A673 (cell line): ENCODE measurements at regions not wholly inside any gene's neighbourhood (a gene's known extent, or its start where the extent isn't known, plus 50 kb on each side); places are given as distances from the start of the nearest gene placed in this dataset.

Experiments used
- BruUV-seq: library from RNA; stranded (reverse); fragments of 400-500 nt; replicated peaks from 2 replicates; lab custom pipeline; 2021; lab: Mats Ljungman, UMichigan
- CTCF ChIA-PET: fragments of 300-600 bp; sonication (Branson Sonifier 250); formaldehyde crosslinking; loops from one replicate; lab custom pipeline; 2022; ENCODE audit warnings: antibody characterized with exemption; lab: Charles Lee
- POLR2A ChIA-PET: fragments of 300-600 bp; sonication (Branson Sonifier 250); formaldehyde crosslinking; loops from one replicate; lab custom pipeline; 2022; ENCODE audit warnings: antibody characterized with exemption; ENCODE audit not compliant: low non-redundant PET; lab: Charles Lee
- DNase-seq: peaks from one replicate; pipeline ENCODE4 v3.0.0-alpha.2; 2015; ENCODE audit warnings: low spot score
- H3K27ac ChIP-seq: fragments of 200-600 bp; sonication (generic); 2 replicates; pipeline ENCODE4 v1.5.1; 2016; ENCODE audit warnings: mixed run types, low read depth, mild to moderate bottlenecking, mixed read lengths, antibody characterized with exemption, low read length; ENCODE audit not compliant: poor library complexity, severe bottlenecking
- H3K27me3 ChIP-seq: fragments of 200-600 bp; sonication (generic); replicated peaks from 2 replicates; pipeline ENCODE4 v1.6.1; 2017; ENCODE audit warnings: mixed run types, low read depth, mild to moderate bottlenecking, mixed read lengths, antibody characterized with exemption, low read length; ENCODE audit not compliant: insufficient read depth, poor library complexity
- H3K36me3 ChIP-seq: fragments of 200-600 bp; sonication (generic); 2 replicates; pipeline ENCODE4 v1.6.1; 2016; ENCODE audit warnings: mixed run types, mild to moderate bottlenecking, mixed read lengths, antibody characterized with exemption, low read length; ENCODE audit not compliant: insufficient read depth, poor library complexity, severe bottlenecking
- H3K4me1 ChIP-seq: fragments of 200-600 bp; sonication (generic); 2 replicates; pipeline ENCODE4 v1.6.1; 2017; ENCODE audit warnings: mixed run types, mild to moderate bottlenecking, mixed read lengths, antibody characterized with exemption, low read length; ENCODE audit not compliant: insufficient read depth, poor library complexity, severe bottlenecking
- H3K4me3 ChIP-seq: fragments of 200-600 bp; sonication (generic); 2 replicates; pipeline ENCODE4 v1.5.1; 2016; ENCODE audit warnings: low read depth, mixed run types, mild to moderate bottlenecking, mixed read lengths, low read length; ENCODE audit not compliant: poor library complexity, severe bottlenecking
- H3K9me3 ChIP-seq: fragments of 200-600 bp; sonication (generic); 2 replicates; pipeline ENCODE4 v1.6.1; 2016; ENCODE audit warnings: mixed run types, low read depth, mild to moderate bottlenecking, mixed read lengths, antibody characterized with exemption, low read length; ENCODE audit not compliant: poor library complexity, severe bottlenecking
- EZH2 ChIP-seq: fragments of 200-600 bp; sonication (generic); IDR thresholded peaks from 2 replicates; pipeline ENCODE4 v1.6.1; 2017; ENCODE audit warnings: borderline replicate concordance, low read depth, mild to moderate bottlenecking, mixed read lengths, antibody characterized with exemption, low read length; ENCODE audit not compliant: poor library complexity, severe bottlenecking
- intact Hi-C: fragments of 100-400 bp; cut with micrococcal nuclease; formaldehyde crosslinking; loops from one replicate; pipeline ENCODE4 v1.10.0; 2022; ENCODE audit not compliant: unreplicated experiment
- TF ChIP-seq, protein P1 (sequence below): fragments of 300-800, 200-600 bp; sonication (generic); conservative IDR thresholded peaks from 2 replicates; pipeline ENCODE4 v1.5.1; 2017; ENCODE audit warnings: low read depth, mild to moderate bottlenecking, antibody characterized with exemption, low read length, moderate library complexity, mixed read lengths

DNA sequence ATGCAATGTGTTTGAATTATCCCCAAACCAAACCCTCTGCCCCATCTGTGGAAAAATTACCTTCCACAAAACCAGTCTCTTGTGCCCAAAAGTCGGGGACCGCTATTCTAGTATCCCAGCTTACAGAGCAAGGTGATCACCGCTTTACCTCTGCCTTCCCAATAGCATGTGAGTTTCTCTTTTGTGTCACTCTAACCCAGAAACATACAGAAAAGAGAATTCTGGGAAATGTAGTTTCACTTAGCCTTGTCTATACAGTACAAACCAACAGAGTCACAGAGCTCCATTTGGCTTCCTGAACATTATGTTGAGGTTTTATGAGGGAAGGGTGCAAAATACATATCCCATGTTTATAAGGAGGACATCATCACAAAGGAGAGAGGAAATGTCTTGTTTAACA is 260.3 kb upstream of the MINDY3 start:
- POLR2A ChIA-PET = no interaction called here
- intact Hi-C loops = no loop called here
- CTCF ChIA-PET = no interaction called here
- DNase-seq = no peak
- Histone ChIP-seq H3K4me1 (no peaks in the 10 kb centered on the region), H3K27ac (no peak overlapping the region), H3K27me3 (peaks cover 46% of the 10 kb centered on the region), H3K9me3 (no peaks in the 10 kb centered on the region), H3K36me3 (no peaks in the 10 kb centered on the region), H3K4me3 (no peak overlapping the region)
- TF ChIP-seq EZH2 = no peak
- TF ChIP-seq, protein P1, sequence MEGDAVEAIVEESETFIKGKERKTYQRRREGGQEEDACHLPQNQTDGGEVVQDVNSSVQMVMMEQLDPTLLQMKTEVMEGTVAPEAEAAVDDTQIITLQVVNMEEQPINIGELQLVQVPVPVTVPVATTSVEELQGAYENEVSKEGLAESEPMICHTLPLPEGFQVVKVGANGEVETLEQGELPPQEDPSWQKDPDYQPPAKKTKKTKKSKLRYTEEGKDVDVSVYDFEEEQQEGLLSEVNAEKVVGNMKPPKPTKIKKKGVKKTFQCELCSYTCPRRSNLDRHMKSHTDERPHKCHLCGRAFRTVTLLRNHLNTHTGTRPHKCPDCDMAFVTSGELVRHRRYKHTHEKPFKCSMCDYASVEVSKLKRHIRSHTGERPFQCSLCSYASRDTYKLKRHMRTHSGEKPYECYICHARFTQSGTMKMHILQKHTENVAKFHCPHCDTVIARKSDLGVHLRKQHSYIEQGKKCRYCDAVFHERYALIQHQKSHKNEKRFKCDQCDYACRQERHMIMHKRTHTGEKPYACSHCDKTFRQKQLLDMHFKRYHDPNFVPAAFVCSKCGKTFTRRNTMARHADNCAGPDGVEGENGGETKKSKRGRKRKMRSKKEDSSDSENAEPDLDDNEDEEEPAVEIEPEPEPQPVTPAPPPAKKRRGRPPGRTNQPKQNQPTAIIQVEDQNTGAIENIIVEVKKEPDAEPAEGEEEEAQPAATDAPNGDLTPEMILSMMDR = no peak
- BruUV-seq = no TSS peak

DNA sequence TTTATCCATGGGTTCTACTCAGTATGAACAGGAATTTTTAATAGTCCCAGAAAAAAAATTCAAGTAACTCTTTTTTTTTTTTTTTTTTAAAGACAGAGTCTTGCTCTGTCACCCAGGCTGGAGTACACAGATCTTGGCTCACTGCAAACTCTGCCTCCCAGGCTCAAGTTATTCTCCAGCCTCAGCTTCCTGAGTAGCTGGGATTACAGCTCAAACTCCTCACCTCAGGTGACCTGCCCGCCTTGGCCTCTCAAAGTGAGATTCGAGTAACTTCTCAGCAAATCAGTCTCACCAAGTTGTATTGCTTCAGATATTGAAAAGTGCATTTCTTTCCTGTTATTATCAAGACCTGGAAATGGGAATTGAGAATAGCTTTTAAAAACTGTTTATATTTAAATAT is 281.2 kb upstream of the MINDY3 start:
- H3K4me3 ChIP-seq = no peak overlapping the region
- BruUV-seq = no TSS peak
- peaks cover 35% of the 10 kb centered on the region for H3K27me3 ChIP-seq
- no peak overlapping the region for H3K27ac ChIP-seq
- ChIA-PET CTCF (no interaction called here), POLR2A (no interaction called here)
- intact Hi-C loops = no loop called here
- DNase-seq = no peak
- H3K4me1 ChIP-seq = no peaks in the 10 kb centered on the region
- H3K36me3 ChIP-seq = no peaks in the 10 kb centered on the region
- no peak for TF ChIP-seq EZH2
- TF ChIP-seq, protein P1 = no peak
- H3K9me3 ChIP-seq = no peaks in the 10 kb centered on the region

DNA sequence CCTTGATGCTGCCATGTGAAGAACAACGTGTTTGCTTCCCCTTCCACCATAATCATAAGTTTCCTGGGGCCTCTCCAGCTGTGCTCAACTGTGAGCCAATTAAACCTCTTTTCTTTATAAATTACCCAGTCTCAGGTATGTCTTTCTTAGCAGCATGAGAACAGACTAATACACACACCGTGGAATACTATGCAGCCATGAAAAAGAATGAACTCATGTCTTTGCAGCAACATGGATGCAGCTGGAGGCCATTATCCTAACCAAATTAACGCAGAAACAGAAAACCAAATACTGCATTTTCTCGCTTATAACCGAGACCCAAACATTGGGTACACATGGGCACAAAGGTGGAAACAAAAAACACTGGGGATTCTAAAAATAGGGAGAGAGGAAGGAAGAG is 286.7 kb upstream of the MINDY3 start:
- intact Hi-C loops = no loop called here
- Histone ChIP-seq H3K4me1 (no peaks in the 10 kb centered on the region), H3K27ac (no peak overlapping the region), H3K9me3 (no peaks in the 10 kb centered on the region), H3K4me3 (no peak overlapping the region), H3K27me3 (peaks cover 28% of the 10 kb centered on the region), H3K36me3 (no peaks in the 10 kb centered on the region)
- no peak for DNase-seq
- no peak for TF ChIP-seq EZH2
- TF ChIP-seq, protein P1 = no peak
- CTCF ChIA-PET = no interaction called here
- POLR2A ChIA-PET = no interaction called here
- BruUV-seq = no TSS peak
